HepG2 (cell line): ENCODE measurements at regions not wholly inside any gene's neighbourhood (a gene's known extent, or its start where the extent isn't known, plus 50 kb on each side); places are given as distances from the start of the nearest gene placed in this dataset.

Experiments
- ATAC-seq: fragments of 200-7000 bp; cut with Tn5 transposase; 3 replicates; pipeline ENCODE4 v1.9.1; 2020; ENCODE audit warnings: mild to moderate bottlenecking, moderate library complexity
- BruUV-seq: library from RNA; stranded (reverse); fragments of 400-500 nt; replicated peaks from 2 replicates; lab custom pipeline; 2021; lab: Mats Ljungman, UMichigan
- CTCF ChIA-PET: fragments of 300-600 bp; formaldehyde crosslinking; extraction: SDS; loops from one replicate; lab custom pipeline; 2021; ENCODE audit warnings: low total read pairs, inconsistent platforms, low intra/inter-chr PET ratio; lab: Yijun Ruan, JAX
- POLR2A ChIA-PET: fragments of 350-600 bp; sonication (Branson Sonifier 250); formaldehyde crosslinking; loops from one replicate; lab custom pipeline; 2020; ENCODE audit warnings: antibody characterized with exemption, inconsistent platforms; lab: Yijun Ruan, JAX
- DNase-seq: peaks from one replicate; pipeline ENCODE4 v3.0.0-alpha.2; 2015; ENCODE audit warnings: low spot score
- FAIRE-seq: peaks from 3 replicates; lab custom pipeline; 2011; peaks lifted over from hg19 to GRCh38; lab: Jason Lieb, UNC
- H2AFZ ChIP-seq: one replicate; pipeline ENCODE4 v1.6.1; 2011; ENCODE audit warnings: low read length, inconsistent platforms
- H3K27ac ChIP-seq: fragments of 300-600 bp; 3 replicates; pipeline ENCODE4 v1.8.0; 2011; ENCODE audit warnings: mixed run types, mild to moderate bottlenecking, mixed read lengths, low read length, inconsistent platforms; ENCODE audit not compliant: insufficient read depth; ENCODE audit errors: extremely low read length
- H3K27me3 ChIP-seq, 2 experiments: fragments of 200-600 bp in 1 of 2; 2 replicates in 1 of 2; 3 replicates in 1 of 2; pipeline versions ENCODE4 v1.6.0 to v1.8.0; 2011; ENCODE audit warnings: low read length in 2 of 2, mild to moderate bottlenecking in 2 of 2, moderate library complexity in 2 of 2, inconsistent platforms in 1 of 2; ENCODE audit not compliant: insufficient read depth in 2 of 2, control insufficient read depth in 1 of 2
- H3K36me3 ChIP-seq, 2 experiments: fragments of 200-600 bp in 1 of 2; replicated peaks in 1 of 2; 2 replicates in 1 of 2; 3 replicates in 1 of 2; pipeline versions ENCODE4 v1.5.1 to v1.8.0; 2011; ENCODE audit warnings: low read length in 2 of 2, inconsistent platforms in 1 of 2; ENCODE audit not compliant: insufficient read depth in 2 of 2, control insufficient read depth in 1 of 2
- H3K4me1 ChIP-seq: 2 replicates; pipeline ENCODE4 v1.5.1; 2012; ENCODE audit warnings: low read length, inconsistent platforms; ENCODE audit not compliant: insufficient read depth
- H3K4me2 ChIP-seq: 2 replicates; pipeline ENCODE4 v1.6.0; 2011; ENCODE audit warnings: low read depth, low read length, inconsistent platforms
- H3K4me3 ChIP-seq, 3 experiments: fragments of 200-600 bp in 1 of 3; sonication (generic), shearing (Covaris generic) in 1 of 3; replicated peaks in 1 of 3; 2 replicates each; pipeline ENCODE4 v1.5.1; 2011 to 2016; ENCODE audit warnings: low read length in 3 of 3, inconsistent platforms in 2 of 3, low read depth in 2 of 3, mild to moderate bottlenecking in 2 of 3, control low read depth in 1 of 3, mixed read lengths in 1 of 3; ENCODE audit not compliant: insufficient read depth in 1 of 3
- H3K79me2 ChIP-seq: one replicate; pipeline ENCODE4 v1.6.1; 2011; ENCODE audit warnings: low read length, inconsistent platforms; ENCODE audit not compliant: insufficient read depth
- H3K9ac ChIP-seq: 2 replicates; pipeline ENCODE4 v1.6.0; 2011; ENCODE audit warnings: mild to moderate bottlenecking, low read depth, low read length, inconsistent platforms; ENCODE audit not compliant: insufficient read depth
- H3K9me3 ChIP-seq: 2 replicates; pipeline ENCODE4 v1.5.1; 2012; ENCODE audit warnings: mild to moderate bottlenecking, low read length
- H4K20me1 ChIP-seq: 2 replicates; pipeline ENCODE4 v1.6.0; 2011; ENCODE audit warnings: inconsistent platforms, mild to moderate bottlenecking, low read length, moderate library complexity; ENCODE audit not compliant: insufficient read depth
- CBX5 ChIP-seq: sonication (generic); formaldehyde crosslinking; IDR thresholded peaks from 2 replicates; pipeline ENCODE4 v1.4.0; 2020; ENCODE audit warnings: missing genetic modification reagents, borderline replicate concordance
- CCAR2 ChIP-seq: fragments of 200-400 bp; formaldehyde crosslinking; optimal IDR thresholded peaks from 2 replicates; pipeline ENCODE3; 2018; ENCODE audit warnings: low read depth, mild to moderate bottlenecking, low read length, moderate library complexity
- HMGXB4 ChIP-seq, 2 experiments: sonication (generic) in 1 of 2; formaldehyde crosslinking in 1 of 2; IDR thresholded peaks; 2 replicates each; pipeline versions ENCODE4 v1.4.0 to v1.6.1; 2018 to 2020; ENCODE audit warnings: missing genetic modification reagents in 2 of 2, borderline replicate concordance in 1 of 2, low read depth in 1 of 2, mild to moderate bottlenecking in 1 of 2, missing biosample characterization in 1 of 2
- NFKBIZ ChIP-seq: IDR thresholded peaks from 2 replicates; pipeline ENCODE4 v1.6.1; 2018; ENCODE audit warnings: missing genetic modification reagents, missing compliant biosample characterization
- REXO4 ChIP-seq: sonication (generic); formaldehyde crosslinking; IDR thresholded peaks from 2 replicates; pipeline ENCODE4 v1.8.0; 2022; ENCODE audit warnings: missing genetic modification reagents, mild to moderate bottlenecking, borderline replicate concordance
- RFXANK ChIP-seq: IDR thresholded peaks from 2 replicates; pipeline ENCODE4 v1.6.1; 2016
- TSC22D2 ChIP-seq: sonication (generic); formaldehyde crosslinking; IDR thresholded peaks from 2 replicates; pipeline ENCODE4 v1.5.1; 2020; ENCODE audit warnings: missing genetic modification reagents, mild to moderate bottlenecking, borderline replicate concordance
- ZBTB20 ChIP-seq: sonication (generic); formaldehyde crosslinking; IDR thresholded peaks from 2 replicates; pipeline ENCODE4 v1.8.1; 2023; ENCODE audit warnings: missing genetic modification reagents, low read depth, mild to moderate bottlenecking, borderline replicate concordance
- ZNF331 ChIP-seq: sonication (generic); formaldehyde crosslinking; IDR thresholded peaks from 2 replicates; pipeline ENCODE4 v1.4.0; 2020; ENCODE audit warnings: missing genetic modification reagents
- ZNF781 ChIP-seq: sonication (generic); formaldehyde crosslinking; IDR thresholded peaks from 2 replicates; pipeline ENCODE4 v1.5.1; 2020; ENCODE audit warnings: borderline replicate concordance, mild to moderate bottlenecking, missing genetic modification reagents; ENCODE audit errors: not compliant biosample characterization
- WGBS: methylation state at CpG from one replicate; pipeline ENCODE4 v1.1.6; 2017; ENCODE audit warnings: low lambda C conversion rate; 5-methylcytosine and 5-hydroxymethylcytosine counted together
- in situ Hi-C: cut with HindIII; loops from 2 replicates; pipeline ENCODE4 v1.10.0; 2017; ENCODE audit warnings: low pct_unique_long_range_greater_than_20kb; ENCODE audit not compliant: extremely low pct_ligation_motif_present
- intact Hi-C: fragments of 100-400 bp; cut with micrococcal nuclease; formaldehyde crosslinking; loops from one replicate; pipeline ENCODE4 v1.10.0; 2022; ENCODE audit not compliant: unreplicated experiment

GRCh38 chr13:73177017-73177416 lies 118.2 kb downstream of the KLF5 start:
- in situ Hi-C loops (no loop called here), intact Hi-C loops (no loop called here)
- no peaks in the 10 kb centered on the region for H3K27me3 ChIP-seq
- no peak overlapping the region for H3K4me2 ChIP-seq
- H4K20me1 ChIP-seq = no peaks in the 10 kb centered on the region
- no peaks in the 10 kb centered on the region for H3K4me1 ChIP-seq
- no peak for FAIRE-seq
- ChIA-PET CTCF (no interaction called here), POLR2A (no interaction called here)
- BruUV-seq = no TSS peak
- no peak overlapping the region for H3K27ac ChIP-seq
- H2AFZ ChIP-seq = no peak overlapping the region
- no peak for DNase-seq
- H3K79me2 ChIP-seq = no peaks in the 10 kb centered on the region
- no peak overlapping the region for H3K4me3 ChIP-seq
- H3K36me3 ChIP-seq = no peaks in the 10 kb centered on the region
- no peak for ATAC-seq
- H3K9ac ChIP-seq = no peak overlapping the region
- H3K9me3 ChIP-seq = no peaks in the 10 kb centered on the region
- TF ChIP-seq CBX5 (CRISPR knock-in tag) (no peak), TSC22D2 (no peak), RFXANK (no peak), NFKBIZ (CRISPR knock-in tag) (no peak), HMGXB4 (CRISPR knock-in tag; IDR thresholded peaks at IDR 0.05; ENCODE audit: borderline replicate concordance in 1 of 2, low read depth in 1 of 2) (no peak), ZNF781 (no peak), ZNF331 (CRISPR knock-in tag) (no peak), REXO4 (CRISPR knock-in tag) (no peak), CCAR2 (no peak), ZBTB20 (CRISPR knock-in tag) (no peak)
- WGBS = 45% methylated on average over 1 of the region's 1 CpG
